Neuronal stem cell (in vitro differentiated cells): ENCODE measurements at regions not wholly inside any gene's neighbourhood (a gene's known extent, or its start where the extent isn't known, plus 50 kb on each side); places are given as distances from the start of the nearest gene placed in this dataset.
A peak's percentile ranks its signal among the peaks of the same experiment; 100 is the strongest.

Experiments
- DNase-seq: peaks from one replicate; pipeline ENCODE4 v3.0.0-alpha.2; 2013; ENCODE audit warnings: low spot score
- H2AFZ ChIP-seq: one replicate; pipeline ENCODE4 v1.6.1; 2013; ENCODE audit warnings: mild to moderate bottlenecking, low read length, inconsistent platforms
- H2AK5ac ChIP-seq: 2 replicates; pipeline ENCODE4 v1.6.1; 2013; ENCODE audit warnings: low read depth, mild to moderate bottlenecking, inconsistent platforms, low read length, moderate library complexity, mixed read lengths
- H2BK120ac ChIP-seq: 2 replicates; pipeline ENCODE4 v1.6.1; 2013; ENCODE audit warnings: low read depth, mild to moderate bottlenecking, inconsistent platforms, low read length, moderate library complexity, mixed read lengths
- H2BK12ac ChIP-seq: one replicate; pipeline ENCODE4 v1.6.1; 2013; ENCODE audit warnings: low read length, inconsistent platforms
- H2BK15ac ChIP-seq: 2 replicates; pipeline ENCODE4 v1.6.1; 2013; ENCODE audit warnings: mild to moderate bottlenecking, low read length, inconsistent platforms, mixed read lengths
- H2BK5ac ChIP-seq: one replicate; pipeline ENCODE4 v1.6.1; 2013; ENCODE audit warnings: inconsistent platforms, mild to moderate bottlenecking, low read length, moderate library complexity
- H3K14ac ChIP-seq: one replicate; pipeline ENCODE4 v1.6.1; 2013; ENCODE audit warnings: low read length, inconsistent platforms
- H3K18ac ChIP-seq: 2 replicates; pipeline ENCODE4 v1.6.1; 2013; ENCODE audit warnings: low read length, inconsistent platforms
- H3K23ac ChIP-seq: 2 replicates; pipeline ENCODE4 v1.6.1; 2013; ENCODE audit warnings: low read depth, mild to moderate bottlenecking, mixed read lengths, low read length, inconsistent platforms; ENCODE audit not compliant: poor library complexity
- H3K27ac ChIP-seq: replicated peaks from 3 replicates; pipeline ENCODE4 v1.5.1; 2013; ENCODE audit warnings: low read length, inconsistent platforms
- H3K27me3 ChIP-seq, 3 experiments: 2 replicates each; pipeline ENCODE4 v1.6.1; 2013; ENCODE audit warnings: low read length in 3 of 3, mild to moderate bottlenecking in 2 of 3, inconsistent platforms in 1 of 3, low read depth in 1 of 3, mixed read lengths in 1 of 3, moderate library complexity in 1 of 3; ENCODE audit not compliant: control insufficient read depth in 3 of 3, insufficient read depth in 3 of 3
- H3K36me3 ChIP-seq, 2 donors: replicated peaks in 1 of 2; 2 replicates each; pipeline ENCODE4 v1.6.1; 2013; ENCODE audit warnings: low read length in 2 of 2; ENCODE audit not compliant: control insufficient read depth in 2 of 2, insufficient read depth in 2 of 2
- H3K4ac ChIP-seq: 2 replicates; pipeline ENCODE4 v1.6.1; 2013; ENCODE audit warnings: inconsistent platforms, mild to moderate bottlenecking, low read length, moderate library complexity
- H3K4me1 ChIP-seq, 2 donors: 1 replicate in 1 of 2; 2 replicates in 1 of 2; pipeline ENCODE4 v1.6.1; 2013; ENCODE audit warnings: low read length in 2 of 2, low read depth in 1 of 2; ENCODE audit not compliant: control insufficient read depth in 2 of 2, insufficient read depth in 1 of 2
- H3K4me2 ChIP-seq: one replicate; pipeline ENCODE4 v1.6.1; 2013; ENCODE audit warnings: mild to moderate bottlenecking, low read length, inconsistent platforms; ENCODE audit not compliant: insufficient read depth, poor library complexity, severe bottlenecking
- H3K4me3 ChIP-seq, 2 donors: 2 replicates each; pipeline ENCODE4 v1.5.1; 2013; ENCODE audit warnings: low read length in 2 of 2, mild to moderate bottlenecking in 2 of 2, inconsistent platforms in 1 of 2, moderate library complexity in 1 of 2
- H3K79me1 ChIP-seq: one replicate; pipeline ENCODE4 v1.6.1; 2013; ENCODE audit warnings: low read depth, mild to moderate bottlenecking, inconsistent platforms, low read length, moderate library complexity
- H3K9ac ChIP-seq: one replicate; pipeline ENCODE4 v1.6.1; 2013; ENCODE audit warnings: mild to moderate bottlenecking, low read depth, low read length, inconsistent platforms; ENCODE audit not compliant: poor library complexity
- H3K9me3 ChIP-seq, 2 donors: replicated peaks in 1 of 2; 2 replicates each; pipeline versions ENCODE3 to v1.6.1; 2013; ENCODE audit warnings: low read length in 2 of 2, mild to moderate bottlenecking in 2 of 2, inconsistent platforms in 1 of 2, low read depth in 1 of 2, mixed read lengths in 1 of 2, moderate library complexity in 1 of 2; ENCODE audit not compliant: control insufficient read depth in 2 of 2, insufficient read depth in 1 of 2
- H4K8ac ChIP-seq: one replicate; pipeline ENCODE4 v1.6.1; 2013; ENCODE audit warnings: low read depth, mild to moderate bottlenecking, inconsistent platforms, low read length, moderate library complexity
- H4K91ac ChIP-seq: one replicate; pipeline ENCODE4 v1.6.1; 2013; ENCODE audit warnings: low read length, low read depth, mild to moderate bottlenecking, inconsistent platforms; ENCODE audit not compliant: poor library complexity
- WGBS, 2 donors: extraction: QIAGEN DNeasy Blood & Tissue Kit; methylation state at CpG; one replicate each; pipeline ENCODE4 v1.1.7; 2013; ENCODE audit warnings: missing lambda C conversion rate in 2 of 2, mixed read lengths in 1 of 2; ENCODE audit not compliant: insufficient read length in 2 of 2, insufficient replicate concordance in 1 of 2; ENCODE audit errors: extremely low coverage in 2 of 2; 5-methylcytosine and 5-hydroxymethylcytosine counted together

DNA sequence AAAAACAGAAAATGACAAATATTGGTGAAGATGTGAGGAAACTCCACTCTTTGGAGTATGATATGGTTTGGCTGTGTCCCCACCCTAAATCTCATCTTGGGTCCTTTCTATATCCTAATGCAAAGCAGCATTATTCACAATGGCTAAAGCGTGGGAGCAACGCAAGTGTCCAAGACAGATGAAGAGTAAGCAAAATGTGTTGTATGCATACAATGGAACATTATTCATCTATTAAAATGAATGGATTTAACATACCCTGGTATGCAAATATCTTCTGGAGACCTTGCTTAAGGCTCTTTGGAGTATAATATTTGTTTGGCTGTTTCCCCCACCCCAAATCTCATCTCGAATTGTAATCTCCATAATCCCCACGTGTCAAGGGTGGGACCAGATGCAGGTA is 839.8 kb upstream of the POM121L12 start:
- no peaks in the 10 kb centered on the region for H3K9me3 ChIP-seq
- no peaks in the 10 kb centered on the region for H3K79me1 ChIP-seq
- DNase-seq: no peak
- H3K9ac ChIP-seq: no peak overlapping the region
- no peak overlapping the region for H3K4me3 ChIP-seq
- no peak overlapping the region for H2AK5ac ChIP-seq
- H3K14ac ChIP-seq: no peak overlapping the region
- no peak overlapping the region for H3K4ac ChIP-seq
- no peaks in the 10 kb centered on the region for H3K4me1 ChIP-seq
- no peak overlapping the region for H3K4me2 ChIP-seq
- no peak overlapping the region for H3K23ac ChIP-seq
- no CpG with 5 or more reads among the region's 4 CpGs for WGBS, 2 donors
- no peaks in the 10 kb centered on the region for H3K36me3 ChIP-seq
- no peak overlapping the region for H2BK5ac ChIP-seq
- H2AFZ ChIP-seq: no peak overlapping the region
- H2BK12ac ChIP-seq: no peak overlapping the region
- H2BK120ac ChIP-seq: no peak overlapping the region
- no peak overlapping the region for H2BK15ac ChIP-seq
- H3K27ac ChIP-seq: no peak overlapping the region
- H4K91ac ChIP-seq: no peak overlapping the region
- H3K27me3 ChIP-seq: no peaks in the 10 kb centered on the region
- H3K18ac ChIP-seq: no peak overlapping the region
- H4K8ac ChIP-seq: no peak overlapping the region

GRCh38 chr7:52189153-52189778 is 846.2 kb upstream of the POM121L12 start:
- Histone ChIP-seq H3K14ac (no peak overlapping the region), H2AK5ac (no peak overlapping the region), H3K9me3 (peaks cover 0 to 9% of the 10 kb centered on the region in 2 donors), H3K4ac (no peak overlapping the region), H2BK120ac (no peak overlapping the region), H2BK5ac (no peak overlapping the region), H2BK12ac (no peak overlapping the region), H3K4me1 (no peaks in the 10 kb centered on the region), H3K27ac (no peak overlapping the region), H4K91ac (no peak overlapping the region), H3K79me1 (no peaks in the 10 kb centered on the region), H3K9ac (no peak overlapping the region), H2BK15ac (no peak overlapping the region), H2AFZ (peak overlapping the region; percentile 61), H4K8ac (no peak overlapping the region), H3K4me3 (no peak overlapping the region), H3K36me3 (no peaks in the 10 kb centered on the region), H3K23ac (no peak overlapping the region), H3K27me3 (no peaks in the 10 kb centered on the region), H3K18ac (no peak overlapping the region), H3K4me2 (no peak overlapping the region)
- DNase-seq: no peak
- WGBS, 2 donors: no CpG with 5 or more reads among the region's 2 CpGs

GRCh38 chr7:52184006-52184703 is 851.3 kb upstream of the POM121L12 start:
- Histone ChIP-seq H3K27ac (no peak overlapping the region), H3K9ac (no peak overlapping the region), H4K91ac (no peak overlapping the region), H2BK12ac (no peak overlapping the region), H3K36me3 (no peaks in the 10 kb centered on the region), H3K4ac (no peak overlapping the region), H2BK15ac (no peak overlapping the region), H2BK120ac (no peak overlapping the region), H3K4me3 (no peak overlapping the region), H3K79me1 (no peaks in the 10 kb centered on the region), H3K18ac (no peak overlapping the region), H3K4me2 (no peak overlapping the region), H3K27me3 (no peaks in the 10 kb centered on the region), H3K4me1 (no peaks in the 10 kb centered on the region), H2AFZ (no peak overlapping the region), H2AK5ac (no peak overlapping the region), H4K8ac (no peak overlapping the region), H3K9me3 (peaks cover 0 to 16% of the 10 kb centered on the region in 2 donors), H3K23ac (no peak overlapping the region), H3K14ac (no peak overlapping the region), H2BK5ac (no peak overlapping the region)
- no CpG with 5 or more reads among the region's 8 CpGs for WGBS, 2 donors
- DNase-seq: no peak

DNA sequence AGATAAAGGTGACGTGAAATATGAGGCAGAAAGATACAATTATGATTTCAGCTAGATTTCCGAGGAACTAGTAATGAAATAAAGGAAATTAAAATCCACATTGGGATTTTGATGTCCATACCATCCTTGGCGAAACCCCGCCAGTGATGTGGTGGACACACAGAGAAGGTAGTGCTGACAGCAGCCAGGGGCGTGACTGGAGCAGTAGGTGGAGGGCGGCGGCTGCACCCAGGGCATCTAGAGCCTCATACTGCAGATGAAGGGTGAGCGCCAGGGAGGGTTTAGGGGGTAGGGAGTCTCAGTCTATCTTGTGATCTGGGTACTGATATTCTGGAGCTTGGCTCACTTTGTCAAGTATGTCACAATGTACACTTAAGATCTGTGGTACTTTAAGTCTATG is 855.5 kb upstream of the POM121L12 start:
- Histone ChIP-seq H3K27ac (no peak overlapping the region), H2BK12ac (no peak overlapping the region), H3K79me1 (no peaks in the 10 kb centered on the region), H2BK5ac (no peak overlapping the region), H3K9me3 (peaks cover 0 to 13% of the 10 kb centered on the region in 2 donors), H2AK5ac (no peak overlapping the region), H3K4me3 (peak overlapping the region in 1 of 2 donors; percentile 26), H2AFZ (no peak overlapping the region), H3K23ac (no peak overlapping the region), H3K4ac (no peak overlapping the region), H3K4me2 (no peak overlapping the region), H3K9ac (no peak overlapping the region), H3K36me3 (no peaks in the 10 kb centered on the region), H3K14ac (peak overlapping the region; percentile 71), H3K18ac (no peak overlapping the region), H3K27me3 (no peaks in the 10 kb centered on the region), H4K91ac (no peak overlapping the region), H2BK120ac (no peak overlapping the region), H4K8ac (no peak overlapping the region), H2BK15ac (no peak overlapping the region), H3K4me1 (no peaks in the 10 kb centered on the region)
- no CpG with 5 or more reads among the region's 8 CpGs for WGBS, 2 donors
- DNase-seq: no peak
